ENCODE measurements at regions not wholly inside any gene's neighbourhood (a gene's known extent, or its start where the extent isn't known, plus 50 kb on each side); places are given as distances from the start of the nearest gene placed in this dataset.

- H3K4me2 ChIP-seq (ENCODE audit: insufficient read depth, insufficient read length, low read length), result no peak overlapping the region
- H4K5ac ChIP-seq (ENCODE audit: insufficient read length, low read depth, low read length), result no peak overlapping the region
- no peak overlapping the region for H3K4ac ChIP-seq (ENCODE audit: low read depth, low read length)
- no peak overlapping the region for H2BK12ac ChIP-seq (ENCODE audit: insufficient read length, low read depth, low read length)
- H2AK5ac ChIP-seq (ENCODE audit: insufficient read length, low read length), result no peak overlapping the region
- no CpG with 5 or more reads among the region's 2 CpGs for WGBS (ENCODE audit: extremely low coverage, insufficient read length, low lambda C conversion rate)
- H3K27ac Mint-ChIP-seq, result no peak overlapping the region
- no peaks in the 10 kb centered on the region for H3K79me2 ChIP-seq (ENCODE audit: insufficient read depth, low read length)
- no peak overlapping the region for H3T11ph ChIP-seq (ENCODE audit: low read length)
- H3K9me3 ChIP-seq (ENCODE audit: control insufficient read depth, low read depth, low read length), result no peaks in the 10 kb centered on the region
- no peaks in the 10 kb centered on the region for H3K27me3 Mint-ChIP-seq (ENCODE audit: low read depth)
- peaks cover 0 to 7% (median 3%) of the 10 kb centered on the region in 3 experiments; a peak in 4 of 7 replicates for H3K36me3 Mint-ChIP-seq (ENCODE audit: insufficient read depth in 1 of 3, low read depth in 3 of 3)
- H2BK20ac ChIP-seq (ENCODE audit: low read depth, low read length, poor library complexity, severe bottlenecking), result no peak overlapping the region
- H2AFZ ChIP-seq (ENCODE audit: low read length), result no peak overlapping the region
- H3K4me1 Mint-ChIP-seq, result peaks cover 0 to 2% of the 10 kb centered on the region in 2 experiments; a peak in 1 of 4 replicates
- no peak for DNase-seq
- H2BK15ac ChIP-seq (ENCODE audit: low read depth, low read length), result no peak overlapping the region
- no peaks in the 10 kb centered on the region for H3K23me2 ChIP-seq (ENCODE audit: insufficient read length, low read depth, low read length, poor library complexity, severe bottlenecking)
- no peak overlapping the region for H2BK120ac ChIP-seq (ENCODE audit: low read depth, low read length, poor library complexity, severe bottlenecking)
- H3K4me1 ChIP-seq (ENCODE audit: insufficient read depth, low read length), result no peaks in the 10 kb centered on the region
- H3K4me3 Mint-ChIP-seq, result no peak overlapping the region
- H3K23ac ChIP-seq (ENCODE audit: insufficient read length, low read depth, low read length), result no peak overlapping the region
- peaks cover 0 to 11% of the 10 kb centered on the region in 2 experiments; a peak in 4 of 5 replicates for H3K9me3 Mint-ChIP-seq
- H4K20me1 ChIP-seq (ENCODE audit: control insufficient read depth, insufficient read depth, insufficient read length), result no peaks in the 10 kb centered on the region
- no peak overlapping the region for H3K14ac ChIP-seq (ENCODE audit: insufficient read depth, low read length)
- no peak overlapping the region for H3K27ac ChIP-seq (ENCODE audit: insufficient read length, low read depth, low read length)
- no peak overlapping the region for H4K8ac ChIP-seq (replicated peaks; ENCODE audit: insufficient read length, low read depth, low read length)
- no peak overlapping the region for H2BK5ac ChIP-seq (ENCODE audit: insufficient read length, low read length)
- no peak overlapping the region for H3K18ac ChIP-seq (ENCODE audit: insufficient read length, low read depth, low read length)
- H3K9ac ChIP-seq (ENCODE audit: extremely low read depth, insufficient read length, low read length), result no peak overlapping the region
- no peak overlapping the region for H4K91ac ChIP-seq (ENCODE audit: insufficient read length, low read depth, low read length)
- H3K27me3 ChIP-seq (ENCODE audit: insufficient read depth, low read length), result no peaks in the 10 kb centered on the region
- no peak for TF ChIP-seq CTCF (conservative IDR thresholded peaks at IDR 0.05)
- no peaks in the 10 kb centered on the region for H3K79me1 ChIP-seq (ENCODE audit: insufficient read depth, low read depth, low read length, poor library complexity, severe bottlenecking)
- H3K56ac ChIP-seq (ENCODE audit: insufficient read length, low read depth, low read length), result no peak overlapping the region
Observed at GRCh38 chr13:109297628-109298027, 488.8 kb downstream of the IRS2 start.

Data from H9 (cell line).